ENCODE measurements at regions not wholly inside any gene's neighbourhood (a gene's known extent, or its start where the extent isn't known, plus 50 kb on each side); places are given as distances from the start of the nearest gene placed in this dataset.
"Not testable (repeated sequence)": the region's sequence is repeated elsewhere in the genome, so short reads cannot be mapped to it uniquely, and the experiment has no call there.

DNA sequence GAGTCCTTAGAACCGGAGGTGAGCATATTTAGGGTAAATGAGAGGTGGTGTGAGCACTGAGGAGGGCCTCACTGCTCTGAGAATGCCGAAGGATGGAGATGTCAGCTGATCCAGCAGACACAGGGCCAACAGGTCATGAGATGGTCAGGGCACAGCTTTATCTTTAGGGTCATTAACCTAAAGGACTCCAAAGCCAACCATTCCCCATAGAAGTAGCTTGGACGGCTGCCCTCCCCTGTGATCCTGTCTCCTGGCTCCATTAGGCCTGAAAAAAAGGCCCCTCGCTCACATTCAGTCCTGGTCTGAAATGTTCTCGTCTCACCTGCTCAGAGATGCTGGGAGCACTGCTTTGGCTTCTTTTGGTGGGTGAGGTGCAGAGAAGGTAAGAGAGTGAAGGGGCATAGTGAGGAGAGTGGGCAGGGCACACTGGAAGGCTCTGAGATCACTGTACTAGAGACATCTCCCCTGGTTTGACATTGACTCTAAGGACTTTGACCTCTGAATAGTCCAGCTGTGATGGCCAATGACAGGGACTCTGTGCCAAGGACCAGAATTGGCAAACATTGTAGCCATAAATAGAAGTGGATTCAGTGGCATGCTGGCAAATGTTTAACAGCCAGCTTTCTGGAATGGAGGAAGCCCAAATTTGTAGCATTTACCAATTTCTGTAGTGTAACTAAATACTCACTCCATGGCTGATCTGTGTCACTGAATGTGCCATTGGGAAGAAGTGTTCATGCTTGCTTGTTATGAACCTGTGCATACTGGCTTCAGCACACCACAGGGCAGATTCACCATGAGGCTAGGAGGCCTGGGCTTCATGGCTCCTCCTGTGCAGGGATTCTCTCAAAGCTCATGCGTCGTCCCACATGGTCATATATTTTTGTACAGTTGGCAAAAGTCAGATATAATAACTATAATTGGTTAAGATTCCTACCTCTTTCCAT, 76.2 kb upstream of the MRPS22 start:
- TF ChIP-seq, protein P1, sequence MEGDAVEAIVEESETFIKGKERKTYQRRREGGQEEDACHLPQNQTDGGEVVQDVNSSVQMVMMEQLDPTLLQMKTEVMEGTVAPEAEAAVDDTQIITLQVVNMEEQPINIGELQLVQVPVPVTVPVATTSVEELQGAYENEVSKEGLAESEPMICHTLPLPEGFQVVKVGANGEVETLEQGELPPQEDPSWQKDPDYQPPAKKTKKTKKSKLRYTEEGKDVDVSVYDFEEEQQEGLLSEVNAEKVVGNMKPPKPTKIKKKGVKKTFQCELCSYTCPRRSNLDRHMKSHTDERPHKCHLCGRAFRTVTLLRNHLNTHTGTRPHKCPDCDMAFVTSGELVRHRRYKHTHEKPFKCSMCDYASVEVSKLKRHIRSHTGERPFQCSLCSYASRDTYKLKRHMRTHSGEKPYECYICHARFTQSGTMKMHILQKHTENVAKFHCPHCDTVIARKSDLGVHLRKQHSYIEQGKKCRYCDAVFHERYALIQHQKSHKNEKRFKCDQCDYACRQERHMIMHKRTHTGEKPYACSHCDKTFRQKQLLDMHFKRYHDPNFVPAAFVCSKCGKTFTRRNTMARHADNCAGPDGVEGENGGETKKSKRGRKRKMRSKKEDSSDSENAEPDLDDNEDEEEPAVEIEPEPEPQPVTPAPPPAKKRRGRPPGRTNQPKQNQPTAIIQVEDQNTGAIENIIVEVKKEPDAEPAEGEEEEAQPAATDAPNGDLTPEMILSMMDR (IDR thresholded peaks at IDR 0.05), result no peak
- no peak for TF ChIP-seq POLR2AphosphoS5 (IDR thresholded peaks at IDR 0.05)
- no peak for TF ChIP-seq EP300 (IDR thresholded peaks at IDR 0.05)
- no peak for TF ChIP-seq POLR2A (IDR thresholded peaks at IDR 0.05)
- no peak overlapping the region for H3K27ac ChIP-seq
- DNase-seq, result no peak
- no peaks in the 10 kb centered on the region for H3K36me3 ChIP-seq
- no peak overlapping the region for H3K4me3 ChIP-seq
- no peaks in the 10 kb centered on the region for H3K9me3 ChIP-seq
- 82 to 85% methylated on average over 7 of the region's 7 CpGs for WGBS, 2 donors
- intact Hi-C loops (cut with DNase I), result no loop called here
- H3K27me3 ChIP-seq, result no peaks in the 10 kb centered on the region
- H3K4me1 ChIP-seq, result no peaks in the 10 kb centered on the region

DNA sequence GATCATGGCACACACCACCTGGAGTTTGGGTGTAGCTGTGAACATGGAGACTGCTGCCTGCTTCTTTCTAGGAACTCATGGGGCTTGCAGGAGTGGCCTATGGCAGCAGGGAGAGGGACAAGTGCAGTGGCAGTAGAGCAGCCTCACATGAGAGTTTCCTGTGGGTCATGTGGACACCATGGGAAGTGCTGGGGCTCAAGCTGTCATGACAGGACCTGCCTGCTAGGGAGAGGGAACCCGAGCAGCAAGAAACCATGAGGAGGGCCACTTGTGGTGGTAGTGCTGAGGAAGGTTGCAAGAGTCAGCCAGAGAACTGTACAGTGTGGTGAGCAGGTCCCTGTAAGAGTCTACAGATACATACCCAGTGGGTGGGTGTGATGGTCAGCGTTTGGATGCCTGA, 73.8 kb upstream of the MRPS22 start:
- TF ChIP-seq POLR2AphosphoS5 (IDR thresholded peaks at IDR 0.05) (no peak), POLR2A (IDR thresholded peaks at IDR 0.05) (no peak), EP300 (IDR thresholded peaks at IDR 0.05) (no peak)
- TF ChIP-seq, protein P1 (IDR thresholded peaks at IDR 0.05), result no peak
- WGBS, 2 donors, result 78 to 92% methylated on average over 2 of the region's 2 CpGs
- no peaks in the 10 kb centered on the region for H3K36me3 ChIP-seq
- no peaks in the 10 kb centered on the region for H3K4me1 ChIP-seq
- no peaks in the 10 kb centered on the region for H3K27me3 ChIP-seq
- DNase-seq, result no peak
- intact Hi-C loops (cut with DNase I), result no loop called here
- H3K4me3 ChIP-seq, result no peak overlapping the region
- no peak overlapping the region for H3K27ac ChIP-seq
- no peaks in the 10 kb centered on the region for H3K9me3 ChIP-seq

DNA sequence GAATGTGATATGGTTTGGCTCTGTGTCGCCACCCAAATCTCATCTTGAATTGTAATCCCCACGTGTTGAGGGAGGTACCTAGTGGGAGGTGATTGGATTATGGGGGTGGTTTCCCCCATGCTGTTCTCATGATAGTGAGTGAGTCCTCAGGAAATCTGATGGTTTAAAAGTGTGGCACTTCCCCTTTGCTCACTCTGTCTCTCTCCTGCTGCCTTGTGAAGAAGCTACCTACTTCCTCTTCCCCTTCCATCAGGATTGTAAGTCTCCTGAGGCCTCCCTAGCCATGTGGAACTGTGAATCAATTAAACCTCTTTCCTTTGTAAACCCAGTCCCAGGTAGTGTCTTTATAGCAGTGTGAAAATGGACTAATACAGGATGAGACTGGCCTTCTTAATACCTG, 73.2 kb upstream of the MRPS22 start:
- H3K4me3 ChIP-seq; intact Hi-C loops (cut with DNase I); DNase-seq; H3K4me1 ChIP-seq; H3K9me3 ChIP-seq; H3K27ac ChIP-seq; H3K36me3 ChIP-seq; H3K27me3 ChIP-seq: not testable (repeated sequence)
- WGBS, 2 donors, result 80 to 90% methylated on average over 2 of the region's 2 CpGs

DNA sequence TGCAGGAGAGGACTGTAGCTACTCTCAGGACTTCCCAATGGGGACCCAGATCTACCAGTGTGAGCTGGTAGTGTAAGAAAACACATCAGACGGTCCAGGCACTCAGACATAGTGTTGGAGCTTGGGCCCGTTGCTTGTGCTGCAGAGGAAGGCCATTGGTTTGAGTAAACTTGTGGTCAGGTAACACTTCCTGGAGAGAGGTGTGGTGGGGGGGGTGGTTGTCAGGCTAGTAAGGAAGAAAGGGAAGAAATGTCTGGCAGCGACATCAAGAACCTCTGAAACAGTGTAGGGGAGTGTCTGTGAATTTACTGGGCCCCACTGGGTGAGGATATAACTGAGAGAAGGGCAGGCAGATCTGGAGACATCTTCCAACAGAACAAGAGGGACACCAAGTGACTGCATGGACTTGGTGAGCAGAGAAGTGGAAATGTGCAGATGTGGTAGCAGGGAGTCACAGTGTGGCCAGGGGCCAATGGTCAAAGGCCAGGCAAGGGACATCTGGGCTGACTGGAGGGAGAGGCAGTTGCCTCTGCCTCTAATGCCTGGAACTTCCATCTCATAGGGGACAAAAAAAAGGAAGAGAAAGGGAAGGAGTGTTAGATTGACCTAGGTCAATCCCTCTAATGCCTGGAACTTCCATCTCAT, 63.7 kb upstream of the MRPS22 start:
- Histone ChIP-seq H3K27ac (no peak overlapping the region), H3K4me1 (no peaks in the 10 kb centered on the region), H3K4me3 (no peak overlapping the region), H3K27me3 (no peaks in the 10 kb centered on the region), H3K36me3 (no peaks in the 10 kb centered on the region), H3K9me3 (peaks cover 0 to 4% (median 0%) of the 10 kb centered on the region in 4 donors)
- TF ChIP-seq, protein P1 (IDR thresholded peaks at IDR 0.05), result no peak
- TF ChIP-seq POLR2AphosphoS5 (IDR thresholded peaks at IDR 0.05), result no peak
- TF ChIP-seq EP300 (IDR thresholded peaks at IDR 0.05), result no peak
- no peak for TF ChIP-seq POLR2A (IDR thresholded peaks at IDR 0.05)
- no peak for DNase-seq
- intact Hi-C loops (cut with DNase I), result no loop called here
- WGBS, 2 donors, result 67 to 70% methylated on average over 3 of the region's 3 CpGs

DNA sequence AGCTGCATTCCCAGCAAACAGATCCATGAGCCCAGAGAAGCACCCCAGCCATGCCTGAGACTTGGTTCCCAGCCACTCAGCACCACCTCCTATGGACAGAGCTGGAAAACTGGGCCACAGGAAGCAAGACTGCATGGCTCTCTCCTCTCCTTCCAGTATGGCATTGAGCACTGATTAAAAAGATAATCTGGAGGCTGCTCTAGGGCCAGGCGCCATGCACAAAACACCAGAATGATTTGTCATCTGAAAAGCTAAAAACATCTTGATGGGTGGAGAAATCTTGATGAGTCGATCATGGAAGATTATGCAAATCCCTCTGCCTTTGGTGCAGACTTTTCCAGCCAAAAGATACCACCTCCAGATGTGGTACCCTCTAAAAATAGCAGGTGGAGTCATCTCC, 62.7 kb upstream of the MRPS22 start:
- H3K4me3 ChIP-seq, result no peak overlapping the region
- H3K36me3 ChIP-seq, result no peaks in the 10 kb centered on the region
- no peaks in the 10 kb centered on the region for H3K27me3 ChIP-seq
- H3K27ac ChIP-seq, result no peak overlapping the region
- no peak for DNase-seq
- H3K9me3 ChIP-seq, result peaks cover 0 to 4% (median 0%) of the 10 kb centered on the region in 4 donors
- intact Hi-C loops (cut with DNase I), result no loop called here
- TF ChIP-seq POLR2A (IDR thresholded peaks at IDR 0.05) (no peak), POLR2AphosphoS5 (IDR thresholded peaks at IDR 0.05) (no peak), EP300 (IDR thresholded peaks at IDR 0.05) (no peak)
- TF ChIP-seq, protein P1 (IDR thresholded peaks at IDR 0.05), result no peak
- WGBS, 2 donors, result 86 to 87% methylated on average over 2 of the region's 2 CpGs
- H3K4me1 ChIP-seq, result no peaks in the 10 kb centered on the region

Measured in sigmoid colon (tissue), 6 donors.